Tibial artery (tissue), 4 donors: ENCODE measurements at regions not wholly inside any gene's neighbourhood (a gene's known extent, or its start where the extent isn't known, plus 50 kb on each side); places are given as distances from the start of the nearest gene placed in this dataset.

Experiments used
- DNase-seq, 2 donors: peaks; one replicate each; pipeline ENCODE4 v3.0.0-alpha.2; 2019
- H3K27ac ChIP-seq, 2 donors: fragments of 200-600 bp; sonication (generic) in 1 of 2; 1 replicate in 1 of 2; 2 replicates in 1 of 2; pipeline ENCODE4 v1.5.1; 2018 to 2019; ENCODE audit warnings: mild to moderate bottlenecking in 1 of 2
- H3K27me3 ChIP-seq, 2 donors: fragments of 200-600 bp; sonication (generic) in 1 of 2; one replicate each; pipeline versions ENCODE4 v1.5.1 to v1.6.0; 2016 to 2019
- H3K36me3 ChIP-seq, 3 donors: fragments of 200-600 bp; sonication (generic) in 2 of 3; one replicate each; pipeline ENCODE4 v1.5.1; 2016 to 2019; ENCODE audit warnings: mild to moderate bottlenecking in 2 of 3
- H3K4me1 ChIP-seq, 4 donors: fragments of 200-600 bp; sonication (generic) in 2 of 4; 1 replicate in 3 of 4; 2 replicates in 1 of 4; pipeline ENCODE4 v1.5.1; 2016 to 2019
- H3K4me3 ChIP-seq, 2 donors: fragments of 200-600 bp; sonication (generic) in 1 of 2; 1 replicate in 1 of 2; 2 replicates in 1 of 2; pipeline ENCODE4 v1.5.1; 2018 to 2019; ENCODE audit warnings: mild to moderate bottlenecking in 2 of 2
- H3K9me3 ChIP-seq, 3 donors: fragments of 200-600 bp; sonication (generic) in 1 of 3; one replicate each; pipeline ENCODE4 v1.5.1; 2016 to 2019
- intact Hi-C: fragments of 100-400 bp; cut with DNase I; formaldehyde crosslinking; loops from one replicate; pipeline ENCODE4 v1.15.0; 2023; ENCODE audit warnings: low total_unique reads
- TF ChIP-seq, protein P1 (sequence below), 2 experiments: fragments of 200-600 bp in 1 of 2; fragments of 450-650 bp in 1 of 2; IDR thresholded peaks; one replicate each; pipeline ENCODE4 v1.5.1; 2017 to 2019; ENCODE audit warnings: antibody characterized with exemption in 2 of 2, mild to moderate bottlenecking in 1 of 2, moderate library complexity in 1 of 2

DNA sequence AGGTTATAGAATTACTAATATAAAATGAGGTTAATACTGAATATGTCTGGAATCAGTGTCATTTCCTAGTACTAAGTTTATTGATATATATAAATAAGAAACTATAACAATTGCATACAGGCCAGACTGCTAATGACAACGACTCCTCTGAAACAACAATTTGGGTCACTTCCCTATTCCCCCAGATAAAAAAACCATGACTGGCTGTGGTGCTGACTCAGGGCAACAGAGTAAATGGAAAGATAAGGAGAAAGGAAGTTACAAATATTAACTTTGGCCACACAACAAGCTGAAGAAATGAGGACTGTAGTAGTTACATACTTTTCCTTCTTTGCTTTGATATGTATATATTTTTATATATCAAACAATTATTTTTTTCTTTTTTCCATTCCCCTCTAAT is 263.7 kb upstream of the PCDH9 start:
- TF ChIP-seq, protein P1, sequence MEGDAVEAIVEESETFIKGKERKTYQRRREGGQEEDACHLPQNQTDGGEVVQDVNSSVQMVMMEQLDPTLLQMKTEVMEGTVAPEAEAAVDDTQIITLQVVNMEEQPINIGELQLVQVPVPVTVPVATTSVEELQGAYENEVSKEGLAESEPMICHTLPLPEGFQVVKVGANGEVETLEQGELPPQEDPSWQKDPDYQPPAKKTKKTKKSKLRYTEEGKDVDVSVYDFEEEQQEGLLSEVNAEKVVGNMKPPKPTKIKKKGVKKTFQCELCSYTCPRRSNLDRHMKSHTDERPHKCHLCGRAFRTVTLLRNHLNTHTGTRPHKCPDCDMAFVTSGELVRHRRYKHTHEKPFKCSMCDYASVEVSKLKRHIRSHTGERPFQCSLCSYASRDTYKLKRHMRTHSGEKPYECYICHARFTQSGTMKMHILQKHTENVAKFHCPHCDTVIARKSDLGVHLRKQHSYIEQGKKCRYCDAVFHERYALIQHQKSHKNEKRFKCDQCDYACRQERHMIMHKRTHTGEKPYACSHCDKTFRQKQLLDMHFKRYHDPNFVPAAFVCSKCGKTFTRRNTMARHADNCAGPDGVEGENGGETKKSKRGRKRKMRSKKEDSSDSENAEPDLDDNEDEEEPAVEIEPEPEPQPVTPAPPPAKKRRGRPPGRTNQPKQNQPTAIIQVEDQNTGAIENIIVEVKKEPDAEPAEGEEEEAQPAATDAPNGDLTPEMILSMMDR (IDR thresholded peaks at IDR 0.05): no peak
- no peak for DNase-seq
- H3K9me3 ChIP-seq: no peaks in the 10 kb centered on the region
- intact Hi-C loops: no loop called here
- no peak overlapping the region for H3K27ac ChIP-seq
- H3K4me3 ChIP-seq: no peak overlapping the region
- no peaks in the 10 kb centered on the region for H3K27me3 ChIP-seq
- H3K4me1 ChIP-seq: no peaks in the 10 kb centered on the region
- H3K36me3 ChIP-seq: no peaks in the 10 kb centered on the region

DNA sequence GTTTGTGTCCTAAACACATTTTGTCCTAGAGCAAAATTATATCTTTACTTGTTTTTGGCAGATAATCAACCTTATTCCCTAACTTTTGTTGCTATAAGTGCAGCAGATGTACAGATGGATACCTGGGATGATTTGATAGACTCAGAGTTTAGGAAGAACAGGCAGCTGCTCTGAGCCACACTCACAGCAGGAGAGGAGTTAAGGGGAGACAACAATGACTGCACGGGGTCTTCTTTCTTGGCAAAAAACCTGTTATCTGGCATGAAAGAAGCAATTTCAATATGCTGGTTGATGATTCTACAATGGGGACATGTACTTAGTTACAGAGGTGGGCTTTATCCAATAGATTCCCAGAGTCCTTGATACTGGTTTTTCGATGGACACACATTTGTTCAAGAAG is 258.9 kb upstream of the PCDH9 start:
- Histone ChIP-seq H3K4me1 (no peaks in the 10 kb centered on the region), H3K27ac (no peak overlapping the region), H3K36me3 (no peaks in the 10 kb centered on the region), H3K9me3 (no peaks in the 10 kb centered on the region), H3K27me3 (no peaks in the 10 kb centered on the region), H3K4me3 (no peak overlapping the region)
- TF ChIP-seq, protein P1 (IDR thresholded peaks at IDR 0.05): no peak
- intact Hi-C loops: no loop called here
- DNase-seq: no peak

DNA sequence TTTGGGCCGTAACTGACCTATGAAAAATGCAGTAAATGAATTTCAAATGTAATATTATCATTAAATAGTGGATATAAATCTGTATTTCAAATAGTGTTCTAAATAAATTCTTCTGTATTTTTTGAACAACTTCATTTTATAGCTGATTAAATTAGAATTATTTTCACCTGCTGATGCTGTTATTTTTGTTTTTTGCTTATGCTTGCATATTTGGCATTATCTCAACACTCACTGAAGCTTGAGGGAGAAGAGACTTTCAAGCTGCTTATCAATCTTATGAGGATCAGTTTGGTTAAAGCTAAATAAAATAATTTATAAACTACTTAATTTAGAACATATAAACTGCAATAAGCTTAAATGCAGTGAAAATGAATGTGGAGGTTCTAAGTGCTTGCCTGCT is 251.3 kb upstream of the PCDH9 start:
- H3K9me3 ChIP-seq: no peaks in the 10 kb centered on the region
- no peaks in the 10 kb centered on the region for H3K4me1 ChIP-seq
- no peak for DNase-seq
- no peaks in the 10 kb centered on the region for H3K36me3 ChIP-seq
- no peak overlapping the region for H3K27ac ChIP-seq
- H3K27me3 ChIP-seq: no peaks in the 10 kb centered on the region
- intact Hi-C loops: no loop called here
- no peak overlapping the region for H3K4me3 ChIP-seq
- TF ChIP-seq, protein P1 (IDR thresholded peaks at IDR 0.05): no peak

- TF ChIP-seq, protein P1 (IDR thresholded peaks at IDR 0.05): no peak
- H3K27ac ChIP-seq: no peak overlapping the region
- H3K9me3 ChIP-seq: peaks cover 0 to 4% (median 0%) of the 10 kb centered on the region in 3 donors
- no peaks in the 10 kb centered on the region for H3K4me1 ChIP-seq
- no peaks in the 10 kb centered on the region for H3K27me3 ChIP-seq
- no peaks in the 10 kb centered on the region for H3K36me3 ChIP-seq
- no peak for DNase-seq
- no peak overlapping the region for H3K4me3 ChIP-seq
- intact Hi-C loops: no loop called here
Measured at GRCh38 chr13:67474115-67474514, 244.0 kb upstream of the PCDH9 start.

- Histone ChIP-seq H3K4me3 (no peak overlapping the region), H3K27me3 (no peaks in the 10 kb centered on the region), H3K4me1 (no peaks in the 10 kb centered on the region), H3K27ac (no peak overlapping the region), H3K36me3 (no peaks in the 10 kb centered on the region), H3K9me3 (peaks cover 0 to 4% (median 0%) of the 10 kb centered on the region in 3 donors)
- intact Hi-C loops: no loop called here
- TF ChIP-seq, protein P1 (IDR thresholded peaks at IDR 0.05): no peak
- no peak for DNase-seq
Measured at GRCh38 chr13:67469623-67470022, 239.5 kb upstream of the PCDH9 start.

DNA sequence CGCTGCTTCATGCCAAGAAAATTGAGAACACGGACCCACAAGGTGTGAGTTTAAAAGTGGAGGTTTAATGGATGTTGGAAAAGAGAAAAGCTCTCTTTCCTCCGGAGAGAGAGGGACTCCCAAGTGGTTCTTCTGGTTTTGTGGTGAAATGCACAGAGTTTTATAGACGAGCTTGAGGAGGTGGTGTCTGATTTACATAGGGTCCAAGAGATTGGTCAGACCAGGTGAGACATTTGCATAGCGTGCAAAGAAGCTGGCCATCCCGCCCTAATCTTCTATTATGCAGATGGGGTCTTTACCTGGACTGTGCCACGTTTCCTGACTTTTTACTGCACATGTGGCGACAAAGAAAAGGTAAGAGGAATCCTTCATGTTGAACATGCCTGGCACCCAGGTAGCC is 236.4 kb upstream of the PCDH9 start:
- intact Hi-C loops: no loop called here
- no peak for DNase-seq
- no peak overlapping the region for H3K4me3 ChIP-seq

More for the DNA sequence above, 236.4 kb upstream of the PCDH9 start:
- Histone ChIP-seq H3K36me3 (no peaks in the 10 kb centered on the region), H3K4me1 (no peaks in the 10 kb centered on the region), H3K9me3 (peaks cover 0 to 4% (median 0%) of the 10 kb centered on the region in 3 donors), H3K27ac (no peak overlapping the region), H3K27me3 (no peaks in the 10 kb centered on the region)
- TF ChIP-seq, protein P1 (IDR thresholded peaks at IDR 0.05): no peak
